Activated naive CD8-positive, alpha-beta T cell treated with anti-CD3 and anti-CD28 coated beads, Interleukin-2, amount 10 ng/mL, durations not matched to agents 7 days and 5 days (primary cell): ENCODE measurements at regions not wholly inside any gene's neighbourhood (a gene's known extent, or its start where the extent isn't known, plus 50 kb on each side); places are given as distances from the start of the nearest gene placed in this dataset.
"Not testable (repeated sequence)": the region's sequence is repeated elsewhere in the genome, so short reads cannot be mapped to it uniquely, and the experiment has no call there.

Experiments
- ATAC-seq: fragments of 150-1000 bp; cut with Tn5 transposase; one replicate; pipeline ENCODE4 v1.10.0; 2021; ENCODE audit warnings: low read depth, moderate library complexity
- POLR2A ChIA-PET: fragments of 350-600 bp; sonication (Branson Sonifier 250); formaldehyde crosslinking; loops from one replicate; lab custom pipeline; 2021; ENCODE audit warnings: antibody characterized with exemption; lab: Charles Lee
- DNase-seq: peaks from one replicate; pipeline ENCODE4 v3.0.0; 2021
- H3K27ac Mint-ChIP-seq: one replicate; pipeline ENCODE4 v1.8.0; 2022; ENCODE audit warnings: mild to moderate bottlenecking, mixed read lengths
- H3K27me3 Mint-ChIP-seq: one replicate; pipeline ENCODE4 v1.8.0; 2022; ENCODE audit warnings: mild to moderate bottlenecking, moderate library complexity, mixed read lengths
- H3K36me3 Mint-ChIP-seq: one replicate; pipeline ENCODE4 v1.8.0; 2021; ENCODE audit warnings: mild to moderate bottlenecking, mixed read lengths
- H3K4me1 Mint-ChIP-seq: one replicate; pipeline ENCODE4 v1.8.0; 2021; ENCODE audit warnings: mixed read lengths
- H3K4me3 Mint-ChIP-seq: one replicate; pipeline ENCODE4 v1.8.0; 2022; ENCODE audit warnings: mild to moderate bottlenecking, moderate library complexity, mixed read lengths
- H3K9me3 Mint-ChIP-seq: one replicate; pipeline ENCODE4 v1.8.0; 2021; ENCODE audit warnings: mixed read lengths

GRCh38 chr5:34409373-34409772 is 246.8 kb upstream of the RAI14 start:
- Mint-ChIP-seq H3K9me3 (no peaks in the 10 kb centered on the region), H3K4me3 (no peak overlapping the region), H3K27ac (no peak overlapping the region), H3K4me1 (no peaks in the 10 kb centered on the region), H3K36me3 (no peaks in the 10 kb centered on the region), H3K27me3 (peaks cover 3% of the 10 kb centered on the region)
- no peak for ATAC-seq
- DNase-seq, result no peak
- POLR2A ChIA-PET, result no interaction called here

GRCh38 chr5:34410411-34411139 is 245.6 kb upstream of the RAI14 start:
- H3K27ac Mint-ChIP-seq, result no peak overlapping the region
- H3K4me3 Mint-ChIP-seq, result no peak overlapping the region
- no peaks in the 10 kb centered on the region for H3K9me3 Mint-ChIP-seq
- peaks cover 5% of the 10 kb centered on the region for H3K27me3 Mint-ChIP-seq
- peaks cover 2% of the 10 kb centered on the region for H3K4me1 Mint-ChIP-seq
- ATAC-seq (no peak), DNase-seq (no peak)
- no peaks in the 10 kb centered on the region for H3K36me3 Mint-ChIP-seq
- POLR2A ChIA-PET, result no interaction called here

- H3K27me3 Mint-ChIP-seq, result peaks cover 5% of the 10 kb centered on the region
- peaks cover 1% of the 10 kb centered on the region for H3K36me3 Mint-ChIP-seq
- ATAC-seq, result no peak
- no peak overlapping the region for H3K4me3 Mint-ChIP-seq
- no peaks in the 10 kb centered on the region for H3K9me3 Mint-ChIP-seq
- H3K4me1 Mint-ChIP-seq, result peaks cover 5% of the 10 kb centered on the region
- POLR2A ChIA-PET, result no interaction called here
- DNase-seq, result no peak
- no peak overlapping the region for H3K27ac Mint-ChIP-seq
Observed at GRCh38 chr5:34411470-34412346, 244.4 kb upstream of the RAI14 start.

- H3K27ac Mint-ChIP-seq, result no peak overlapping the region
- H3K4me1 Mint-ChIP-seq, result peaks cover 5% of the 10 kb centered on the region
Observed at GRCh38 chr5:34412736-34413135, 243.4 kb upstream of the RAI14 start.

GRCh38 chr5:34415559-34416198 is 240.4 kb upstream of the RAI14 start:
- Mint-ChIP-seq H3K36me3 (peaks cover 1% of the 10 kb centered on the region), H3K4me1 (peaks cover 5% of the 10 kb centered on the region), H3K4me3 (peak overlapping the region; percentile 25), H3K27me3 (peaks cover 5% of the 10 kb centered on the region), H3K9me3 (peaks cover 3% of the 10 kb centered on the region), H3K27ac (peak overlapping the region; percentile 30)
- DNase-seq, result no peak
- ATAC-seq, result peak; percentile 89
- POLR2A ChIA-PET, result no interaction called here

More at GRCh38 chr5:34412736-34413135, 243.4 kb upstream of the RAI14 start:
- Mint-ChIP-seq H3K27me3 (peaks cover 5% of the 10 kb centered on the region), H3K9me3 (no peaks in the 10 kb centered on the region), H3K36me3 (peaks cover 1% of the 10 kb centered on the region), H3K4me3 (no peak overlapping the region)
- POLR2A ChIA-PET, result no interaction called here
- DNase-seq, result no peak
- no peak for ATAC-seq

- DNase-seq (no peak), ATAC-seq (no peak)
- H3K27me3 Mint-ChIP-seq, result peaks cover 8% of the 10 kb centered on the region
- H3K4me1 Mint-ChIP-seq, result peaks cover 5% of the 10 kb centered on the region
- no peak overlapping the region for H3K4me3 Mint-ChIP-seq
- H3K9me3 Mint-ChIP-seq, result peaks cover 4% of the 10 kb centered on the region
- H3K36me3 Mint-ChIP-seq, result peaks cover 1% of the 10 kb centered on the region
- H3K27ac Mint-ChIP-seq, result no peak overlapping the region
- POLR2A ChIA-PET, result no interaction called here
Observed at GRCh38 chr5:34416501-34417008, 239.6 kb upstream of the RAI14 start.

- H3K27ac Mint-ChIP-seq, H3K36me3 Mint-ChIP-seq, DNase-seq, H3K9me3 Mint-ChIP-seq, ATAC-seq, H3K4me3 Mint-ChIP-seq, POLR2A ChIA-PET, H3K4me1 Mint-ChIP-seq, H3K27me3 Mint-ChIP-seq: not testable (repeated sequence)
Observed at GRCh38 chr5:34420191-34420590, 235.9 kb upstream of the RAI14 start.

GRCh38 chr5:34436761-34437501 is 219.2 kb upstream of the RAI14 start:
- POLR2A ChIA-PET, result no interaction called here
- Mint-ChIP-seq H3K4me3 (no peak overlapping the region), H3K4me1 (no peaks in the 10 kb centered on the region), H3K27ac (no peak overlapping the region), H3K36me3 (no peaks in the 10 kb centered on the region), H3K9me3 (peaks cover 6% of the 10 kb centered on the region), H3K27me3 (peaks cover 7% of the 10 kb centered on the region)
- ATAC-seq (no peak), DNase-seq (no peak)

GRCh38 chr5:34439601-34440000 is 216.5 kb upstream of the RAI14 start:
- no peaks in the 10 kb centered on the region for H3K4me1 Mint-ChIP-seq
- POLR2A ChIA-PET, result no interaction called here
- H3K36me3 Mint-ChIP-seq, result no peaks in the 10 kb centered on the region
- DNase-seq, result no peak
- no peak overlapping the region for H3K27ac Mint-ChIP-seq
- H3K9me3 Mint-ChIP-seq, result peaks cover 4% of the 10 kb centered on the region
- ATAC-seq, result no peak
- peaks cover 3% of the 10 kb centered on the region for H3K27me3 Mint-ChIP-seq
- H3K4me3 Mint-ChIP-seq, result no peak overlapping the region

- DNase-seq, H3K4me1 Mint-ChIP-seq, H3K27ac Mint-ChIP-seq, POLR2A ChIA-PET, H3K9me3 Mint-ChIP-seq, ATAC-seq, H3K4me3 Mint-ChIP-seq, H3K36me3 Mint-ChIP-seq: not testable (repeated sequence)
- peaks cover 15% of the 10 kb centered on the region for H3K27me3 Mint-ChIP-seq
Observed at GRCh38 chr5:34441767-34442166, 214.4 kb upstream of the RAI14 start.

- ATAC-seq, result no peak
- no peak overlapping the region for H3K4me3 Mint-ChIP-seq
- H3K36me3 Mint-ChIP-seq, result no peaks in the 10 kb centered on the region
- DNase-seq, result no peak
- H3K9me3 Mint-ChIP-seq, result no peaks in the 10 kb centered on the region
- H3K4me1 Mint-ChIP-seq, result no peaks in the 10 kb centered on the region
- POLR2A ChIA-PET, result no interaction called here
- no peak overlapping the region for H3K27ac Mint-ChIP-seq
- H3K27me3 Mint-ChIP-seq, result peaks cover 15% of the 10 kb centered on the region
Observed at GRCh38 chr5:34447424-34447823, 208.7 kb upstream of the RAI14 start.

- Mint-ChIP-seq H3K4me1 (no peaks in the 10 kb centered on the region), H3K4me3 (no peak overlapping the region), H3K36me3 (no peaks in the 10 kb centered on the region), H3K9me3 (no peaks in the 10 kb centered on the region), H3K27me3 (peaks cover 13% of the 10 kb centered on the region), H3K27ac (no peak overlapping the region)
- DNase-seq, result no peak
- ATAC-seq, result no peak
- POLR2A ChIA-PET, result no interaction called here
Observed at GRCh38 chr5:34449639-34450038, 206.5 kb upstream of the RAI14 start.

GRCh38 chr5:34450338-34450737 is 205.8 kb upstream of the RAI14 start:
- Mint-ChIP-seq H3K36me3 (no peaks in the 10 kb centered on the region), H3K9me3 (no peaks in the 10 kb centered on the region), H3K27me3 (peaks cover 9% of the 10 kb centered on the region), H3K4me3 (no peak overlapping the region), H3K27ac (no peak overlapping the region), H3K4me1 (no peaks in the 10 kb centered on the region)
- POLR2A ChIA-PET, result no interaction called here
- DNase-seq, result no peak
- ATAC-seq, result no peak
